MM.1S (cell line): ENCODE measurements at regions not wholly inside any gene's neighbourhood (a gene's known extent, or its start where the extent isn't known, plus 50 kb on each side); places are given as distances from the start of the nearest gene placed in this dataset.

Experiments
- DNase-seq: peaks from one replicate; pipeline ENCODE4 v3.0.0-alpha.2; 2015
- H2AFZ ChIP-seq: fragments of 300-600 bp; sonication (generic); 2 replicates; pipeline ENCODE4 v1.6.0; 2016; ENCODE audit warnings: antibody characterized with exemption, low read length
- H3F3A ChIP-seq: fragments of 300-600 bp; sonication (generic); 2 replicates; pipeline ENCODE4 v1.6.1; 2016; ENCODE audit warnings: mild to moderate bottlenecking, antibody characterized with exemption, low read length, moderate library complexity, mixed read lengths; ENCODE audit not compliant: insufficient read depth
- H3K27ac ChIP-seq: fragments of 300-600 bp; sonication (generic); 2 replicates; pipeline ENCODE4 v1.5.1; 2016; ENCODE audit warnings: mild to moderate bottlenecking, low read length
- H3K27me3 ChIP-seq: fragments of 300-600 bp; sonication (generic); replicated peaks from 2 replicates; pipeline ENCODE4 v1.6.0; 2016; ENCODE audit warnings: low read length; ENCODE audit not compliant: insufficient read depth
- H3K36me3 ChIP-seq: fragments of 300-600 bp; sonication (generic); replicated peaks from 2 replicates; pipeline ENCODE4 v1.6.1; 2016; ENCODE audit warnings: mild to moderate bottlenecking, low read length, mixed read lengths; ENCODE audit not compliant: insufficient read depth
- H3K4me1 ChIP-seq: fragments of 300-600 bp; sonication (generic); 2 replicates; pipeline ENCODE4 v1.6.1; 2016; ENCODE audit warnings: low read length, mixed read lengths
- H3K4me2 ChIP-seq: fragments of 300-600 bp; sonication (generic); 2 replicates; pipeline ENCODE4 v1.6.0; 2016; ENCODE audit warnings: low read depth, low read length
- H3K4me3 ChIP-seq: fragments of 300-600 bp; sonication (generic); 2 replicates; pipeline ENCODE4 v1.5.1; 2016; ENCODE audit warnings: low read length, mixed read lengths
- H3K79me2 ChIP-seq: fragments of 300-600 bp; sonication (generic); 2 replicates; pipeline ENCODE4 v1.6.1; 2016; ENCODE audit warnings: mixed run types, low read length, mixed read lengths
- H3K9ac ChIP-seq: fragments of 300-600 bp; sonication (generic); 2 replicates; pipeline ENCODE4 v1.6.1; 2016; ENCODE audit warnings: low read length, mixed read lengths
- H3K9me2 ChIP-seq: fragments of 300-600 bp; sonication (generic); replicated peaks from 2 replicates; pipeline ENCODE4 v1.6.1; 2016; ENCODE audit warnings: mild to moderate bottlenecking, low read length, mixed read lengths; ENCODE audit not compliant: insufficient read depth
- H3K9me3 ChIP-seq: fragments of 300-600 bp; sonication (generic); replicated peaks from 2 replicates; pipeline ENCODE4 v1.6.1; 2016; ENCODE audit warnings: mild to moderate bottlenecking, low read length, mixed read lengths; ENCODE audit not compliant: insufficient read depth
- H4K20me1 ChIP-seq: fragments of 300-600 bp; sonication (generic); 2 replicates; pipeline ENCODE4 v1.6.1; 2016; ENCODE audit warnings: mild to moderate bottlenecking, low read length, moderate library complexity, mixed read lengths; ENCODE audit not compliant: insufficient read depth
- EZH2 ChIP-seq: fragments of 300-600 bp; sonication (generic); optimal IDR thresholded peaks from 2 replicates; pipeline ENCODE3; 2017; ENCODE audit warnings: low read depth, mild to moderate bottlenecking, antibody characterized with exemption, low read length, mixed read lengths
- EZH2phosphoT487 ChIP-seq: fragments of 300-600 bp; sonication (generic); IDR thresholded peaks from 2 replicates; pipeline ENCODE4 v1.6.1; 2018; ENCODE audit warnings: antibody characterized with exemption, low read length
- TF ChIP-seq, protein P1 (sequence below): fragments of 300-600 bp; sonication (generic); IDR thresholded peaks from 2 replicates; pipeline ENCODE4 v1.5.1; 2016; ENCODE audit warnings: antibody characterized with exemption, low read length, mixed read lengths

DNA sequence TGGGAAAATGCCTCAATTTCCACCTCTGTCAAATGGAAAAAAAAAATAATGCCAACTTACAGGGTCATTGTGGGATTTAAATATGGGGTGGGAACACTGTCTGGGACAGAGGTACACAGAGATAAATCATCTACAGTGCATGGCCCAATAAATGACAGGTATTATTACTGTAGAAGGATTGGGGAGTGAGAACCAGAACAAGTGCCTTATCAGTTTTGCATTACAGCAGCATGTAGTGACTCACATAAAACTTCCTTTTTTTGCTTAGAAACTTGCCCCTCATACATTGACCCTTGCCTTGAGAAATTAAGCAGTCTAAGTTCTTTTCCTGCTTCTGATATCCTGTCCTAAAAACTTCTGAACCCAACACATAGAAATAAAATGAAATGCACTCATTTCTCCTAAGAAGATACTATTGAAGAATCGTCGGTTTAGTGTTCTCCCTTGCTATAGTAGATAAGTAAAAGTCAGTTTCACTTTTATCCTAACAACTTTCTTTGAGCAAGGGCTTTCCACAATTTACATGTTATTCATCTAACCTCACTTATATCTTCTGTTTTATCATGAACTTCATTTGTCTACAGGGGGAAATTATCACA is 121.0 kb upstream of the HAAO start:
- no peak overlapping the region for H3K9ac ChIP-seq
- no peak for DNase-seq
- H3F3A ChIP-seq = no peaks in the 10 kb centered on the region
- H3K4me1 ChIP-seq = peaks cover 8% of the 10 kb centered on the region
- no peaks in the 10 kb centered on the region for H3K36me3 ChIP-seq
- H3K9me2 ChIP-seq = no peaks in the 10 kb centered on the region
- no peak overlapping the region for H2AFZ ChIP-seq
- no peaks in the 10 kb centered on the region for H3K9me3 ChIP-seq
- TF ChIP-seq EZH2 = no peak
- H3K27ac ChIP-seq = no peak overlapping the region
- H4K20me1 ChIP-seq = no peaks in the 10 kb centered on the region
- H3K4me3 ChIP-seq = no peak overlapping the region
- no peak overlapping the region for H3K4me2 ChIP-seq
- H3K27me3 ChIP-seq = no peaks in the 10 kb centered on the region
- no peaks in the 10 kb centered on the region for H3K79me2 ChIP-seq

DNA sequence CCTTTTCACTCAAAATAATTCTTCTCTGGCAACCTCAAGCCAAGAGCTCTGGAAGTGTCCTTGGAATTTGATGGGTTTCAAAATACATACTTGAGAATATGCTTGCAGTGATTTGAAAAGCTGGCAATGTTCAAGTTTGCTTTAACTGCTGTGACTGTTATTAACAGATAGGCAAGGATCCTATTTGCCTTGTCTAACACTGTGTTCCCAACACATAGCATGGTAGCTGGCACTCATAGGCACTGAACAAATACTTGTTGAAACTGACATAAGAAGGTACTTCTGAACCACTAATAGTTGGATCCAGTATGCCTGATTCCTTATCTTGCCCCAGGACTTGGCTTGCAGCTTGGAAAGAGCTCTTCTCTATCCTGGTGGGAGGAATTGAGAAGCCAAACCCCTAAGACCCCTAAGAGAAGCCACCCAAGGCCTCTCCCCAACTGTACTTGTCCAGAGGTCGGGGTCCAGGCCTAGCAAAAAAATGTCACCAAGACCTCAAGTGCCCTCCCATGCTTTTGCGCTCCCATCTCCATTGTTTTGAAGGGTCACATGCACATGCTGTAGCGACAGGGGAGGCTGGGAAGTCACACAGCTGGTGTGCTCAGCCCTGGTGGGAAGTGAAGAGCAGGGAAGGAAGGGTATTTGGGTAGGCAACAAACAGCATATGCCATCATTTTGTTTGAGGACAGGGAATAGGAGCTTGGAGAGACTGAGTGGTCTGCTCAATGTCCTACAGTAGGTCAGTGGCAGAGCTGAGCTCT is 118.4 kb upstream of the HAAO start:
- H4K20me1 ChIP-seq = no peaks in the 10 kb centered on the region
- no peak for DNase-seq

DNA sequence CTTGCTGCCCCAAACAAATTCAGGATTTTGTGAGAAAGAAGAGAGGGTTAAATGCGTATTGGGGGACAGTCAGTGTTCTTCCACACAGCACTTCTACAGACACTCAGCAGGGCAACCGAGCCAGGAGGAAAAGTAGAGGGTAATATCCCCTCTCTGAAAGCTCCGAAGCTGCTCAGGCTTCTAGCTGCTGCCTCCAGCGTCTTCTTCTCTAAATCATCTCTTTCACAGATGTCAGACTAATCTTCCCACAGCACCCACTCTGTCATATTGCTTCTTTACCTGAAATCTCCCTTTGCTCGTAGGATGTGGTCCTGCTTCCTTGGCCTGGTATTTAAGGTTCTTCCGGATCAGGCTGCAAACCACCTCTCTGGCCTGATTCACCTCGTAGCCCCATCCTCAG is 117.6 kb upstream of the HAAO start:
- Histone ChIP-seq H3F3A (no peaks in the 10 kb centered on the region), H3K27me3 (no peaks in the 10 kb centered on the region), H3K36me3 (no peaks in the 10 kb centered on the region), H3K9me3 (no peaks in the 10 kb centered on the region), H3K4me1 (peaks cover 21% of the 10 kb centered on the region), H3K4me3 (no peak overlapping the region), H3K4me2 (no peak overlapping the region), H3K9ac (no peak overlapping the region), H4K20me1 (no peaks in the 10 kb centered on the region), H2AFZ (no peak overlapping the region), H3K27ac (no peak overlapping the region), H3K9me2 (no peaks in the 10 kb centered on the region), H3K79me2 (no peaks in the 10 kb centered on the region)
- no peak for DNase-seq
- TF ChIP-seq EZH2 (no peak), EZH2phosphoT487 (no peak)

More for the DNA sequence above, 118.4 kb upstream of the HAAO start:
- Histone ChIP-seq H3K36me3 (no peaks in the 10 kb centered on the region), H3K9me3 (no peaks in the 10 kb centered on the region), H3K4me3 (no peak overlapping the region), H2AFZ (no peak overlapping the region), H3F3A (no peaks in the 10 kb centered on the region), H3K27me3 (no peaks in the 10 kb centered on the region), H3K4me2 (no peak overlapping the region), H3K9me2 (no peaks in the 10 kb centered on the region), H3K27ac (no peak overlapping the region), H3K9ac (no peak overlapping the region), H3K79me2 (no peaks in the 10 kb centered on the region), H3K4me1 (peaks cover 21% of the 10 kb centered on the region)
- TF ChIP-seq EZH2 (no peak), EZH2phosphoT487 (no peak)
- TF ChIP-seq, protein P1, sequence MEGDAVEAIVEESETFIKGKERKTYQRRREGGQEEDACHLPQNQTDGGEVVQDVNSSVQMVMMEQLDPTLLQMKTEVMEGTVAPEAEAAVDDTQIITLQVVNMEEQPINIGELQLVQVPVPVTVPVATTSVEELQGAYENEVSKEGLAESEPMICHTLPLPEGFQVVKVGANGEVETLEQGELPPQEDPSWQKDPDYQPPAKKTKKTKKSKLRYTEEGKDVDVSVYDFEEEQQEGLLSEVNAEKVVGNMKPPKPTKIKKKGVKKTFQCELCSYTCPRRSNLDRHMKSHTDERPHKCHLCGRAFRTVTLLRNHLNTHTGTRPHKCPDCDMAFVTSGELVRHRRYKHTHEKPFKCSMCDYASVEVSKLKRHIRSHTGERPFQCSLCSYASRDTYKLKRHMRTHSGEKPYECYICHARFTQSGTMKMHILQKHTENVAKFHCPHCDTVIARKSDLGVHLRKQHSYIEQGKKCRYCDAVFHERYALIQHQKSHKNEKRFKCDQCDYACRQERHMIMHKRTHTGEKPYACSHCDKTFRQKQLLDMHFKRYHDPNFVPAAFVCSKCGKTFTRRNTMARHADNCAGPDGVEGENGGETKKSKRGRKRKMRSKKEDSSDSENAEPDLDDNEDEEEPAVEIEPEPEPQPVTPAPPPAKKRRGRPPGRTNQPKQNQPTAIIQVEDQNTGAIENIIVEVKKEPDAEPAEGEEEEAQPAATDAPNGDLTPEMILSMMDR = no peak

DNA sequence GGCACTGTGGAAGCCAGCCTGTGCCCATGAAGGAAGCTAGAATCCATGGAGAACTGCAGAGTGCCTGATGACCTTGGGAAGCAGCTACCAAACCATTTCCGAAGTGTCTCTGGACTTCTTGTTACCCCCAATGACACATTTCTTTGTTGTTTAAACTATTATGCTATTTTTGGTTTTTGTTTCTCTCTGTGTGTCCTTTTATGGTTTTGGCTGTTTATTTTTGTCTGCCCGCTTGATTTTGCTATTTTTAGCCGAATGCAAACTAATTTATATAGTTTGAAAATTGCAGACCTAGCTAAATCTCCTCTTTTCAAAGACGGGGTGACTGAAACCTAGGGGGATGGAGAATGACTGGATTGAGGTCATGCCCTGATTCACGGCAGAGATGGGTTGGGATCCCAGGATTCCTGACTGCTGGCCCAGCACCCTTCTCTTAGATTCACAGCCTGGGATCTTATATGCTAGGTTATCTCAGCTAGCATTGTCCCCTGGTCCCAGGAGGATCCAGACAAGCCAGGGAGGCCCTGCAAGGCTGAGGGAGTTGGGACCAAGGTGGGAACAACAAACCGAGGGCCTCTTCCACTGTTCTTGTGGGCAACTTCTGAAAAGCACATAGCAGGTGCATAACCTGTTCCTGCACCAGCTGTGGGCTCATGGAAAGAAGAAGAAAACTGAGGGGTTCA is 116.3 kb upstream of the HAAO start:
- Histone ChIP-seq H3K27me3 (no peaks in the 10 kb centered on the region), H3F3A (no peaks in the 10 kb centered on the region), H3K36me3 (no peaks in the 10 kb centered on the region), H3K9ac (no peak overlapping the region), H3K4me2 (peak overlapping the region; percentile 53; the same call in 1 of the 2 replicates), H2AFZ (peak overlapping the region; percentile 5; the same call in 1 of the 2 replicates), H3K4me1 (peaks cover 21% of the 10 kb centered on the region), H3K9me3 (no peaks in the 10 kb centered on the region), H4K20me1 (no peaks in the 10 kb centered on the region), H3K9me2 (no peaks in the 10 kb centered on the region), H3K79me2 (no peaks in the 10 kb centered on the region), H3K4me3 (no peak overlapping the region), H3K27ac (no peak overlapping the region)
- TF ChIP-seq EZH2 (no peak), EZH2phosphoT487 (no peak)
- TF ChIP-seq, protein P1 = no peak
- DNase-seq = peak; percentile 35
